Activated CD8-positive, alpha-beta T cell treated with anti-CD3 and anti-CD28 coated beads for 36 hours (primary cell): ENCODE measurements at regions not wholly inside any gene's neighbourhood (a gene's known extent, or its start where the extent isn't known, plus 50 kb on each side); places are given as distances from the start of the nearest gene placed in this dataset.

Experiments used
- ATAC-seq: fragments of 200-7000 bp; cut with Tn5 transposase; one replicate; pipeline ENCODE4 v1.10.0; 2021; ENCODE audit warnings: mild to moderate bottlenecking, moderate library complexity
- CTCF ChIA-PET: fragments of 350-600 bp; sonication (Branson Sonifier 250); formaldehyde crosslinking; loops from one replicate; lab custom pipeline; 2021; ENCODE audit warnings: antibody characterized with exemption; lab: Charles Lee
- POLR2A ChIA-PET: fragments of 350-600 bp; sonication (Branson Sonifier 250); formaldehyde crosslinking; loops from one replicate; lab custom pipeline; 2021; ENCODE audit warnings: antibody characterized with exemption; lab: Charles Lee
- DNase-seq: peaks from one replicate; pipeline ENCODE4 v3.0.0-alpha.2; 2020
- H3K27ac Mint-ChIP-seq: one replicate; pipeline ENCODE4 v1.8.0; 2021; ENCODE audit warnings: mild to moderate bottlenecking, mixed read lengths
- H3K27me3 Mint-ChIP-seq: one replicate; pipeline ENCODE4 v1.8.0; 2021; ENCODE audit warnings: mixed read lengths
- H3K36me3 Mint-ChIP-seq: one replicate; pipeline ENCODE4 v1.8.0; 2021; ENCODE audit warnings: low read depth, mixed read lengths
- H3K4me1 Mint-ChIP-seq: one replicate; pipeline ENCODE4 v1.8.0; 2021; ENCODE audit warnings: low read depth, mixed read lengths
- H3K4me3 Mint-ChIP-seq: one replicate; pipeline ENCODE4 v1.8.0; 2021; ENCODE audit warnings: mild to moderate bottlenecking, moderate library complexity, mixed read lengths
- H3K9me3 Mint-ChIP-seq: one replicate; pipeline ENCODE4 v1.8.0; 2021; ENCODE audit warnings: mixed read lengths
- intact Hi-C: fragments of 100-400 bp; cut with micrococcal nuclease; formaldehyde crosslinking; loops from one replicate; pipeline ENCODE4 v1.10.0; 2022
- TF ChIP-seq, protein P1 (sequence below): fragments of 200-600 bp; IDR thresholded peaks from one replicate; pipeline ENCODE4 v1.8.0; 2022; ENCODE audit warnings: antibody characterized with exemption, mild to moderate bottlenecking

DNA sequence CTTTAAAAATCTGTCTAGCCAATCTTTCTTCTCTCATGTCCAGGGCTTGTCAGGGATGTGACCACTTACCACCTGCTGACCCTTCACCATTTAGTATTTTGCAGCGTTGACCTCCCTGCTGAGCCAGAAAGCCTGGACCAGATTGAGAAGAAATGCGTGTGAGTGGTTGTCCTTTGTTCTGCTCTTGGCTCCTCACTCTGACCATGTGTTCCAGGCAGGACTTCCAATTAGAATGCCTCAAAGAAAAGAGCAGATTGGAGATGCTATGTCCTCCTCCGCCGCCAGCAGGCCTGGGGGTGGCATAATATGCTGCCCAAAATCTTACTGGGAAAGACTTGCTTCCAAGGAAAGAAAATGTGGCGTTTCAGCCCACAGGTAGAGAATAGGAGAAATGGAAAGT is 894.1 kb downstream of the SLC4A3 start:
- ChIA-PET POLR2A (no interaction called here), CTCF (no interaction called here)
- intact Hi-C loops = no loop called here
- peaks cover 1% of the 10 kb centered on the region for H3K9me3 Mint-ChIP-seq
- no peaks in the 10 kb centered on the region for H3K27me3 Mint-ChIP-seq
- no peaks in the 10 kb centered on the region for H3K4me1 Mint-ChIP-seq
- H3K27ac Mint-ChIP-seq = no peak overlapping the region
- ATAC-seq (no peak), DNase-seq (no peak)
- TF ChIP-seq, protein P1, sequence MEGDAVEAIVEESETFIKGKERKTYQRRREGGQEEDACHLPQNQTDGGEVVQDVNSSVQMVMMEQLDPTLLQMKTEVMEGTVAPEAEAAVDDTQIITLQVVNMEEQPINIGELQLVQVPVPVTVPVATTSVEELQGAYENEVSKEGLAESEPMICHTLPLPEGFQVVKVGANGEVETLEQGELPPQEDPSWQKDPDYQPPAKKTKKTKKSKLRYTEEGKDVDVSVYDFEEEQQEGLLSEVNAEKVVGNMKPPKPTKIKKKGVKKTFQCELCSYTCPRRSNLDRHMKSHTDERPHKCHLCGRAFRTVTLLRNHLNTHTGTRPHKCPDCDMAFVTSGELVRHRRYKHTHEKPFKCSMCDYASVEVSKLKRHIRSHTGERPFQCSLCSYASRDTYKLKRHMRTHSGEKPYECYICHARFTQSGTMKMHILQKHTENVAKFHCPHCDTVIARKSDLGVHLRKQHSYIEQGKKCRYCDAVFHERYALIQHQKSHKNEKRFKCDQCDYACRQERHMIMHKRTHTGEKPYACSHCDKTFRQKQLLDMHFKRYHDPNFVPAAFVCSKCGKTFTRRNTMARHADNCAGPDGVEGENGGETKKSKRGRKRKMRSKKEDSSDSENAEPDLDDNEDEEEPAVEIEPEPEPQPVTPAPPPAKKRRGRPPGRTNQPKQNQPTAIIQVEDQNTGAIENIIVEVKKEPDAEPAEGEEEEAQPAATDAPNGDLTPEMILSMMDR = no peak
- no peak overlapping the region for H3K4me3 Mint-ChIP-seq
- H3K36me3 Mint-ChIP-seq = no peaks in the 10 kb centered on the region

DNA sequence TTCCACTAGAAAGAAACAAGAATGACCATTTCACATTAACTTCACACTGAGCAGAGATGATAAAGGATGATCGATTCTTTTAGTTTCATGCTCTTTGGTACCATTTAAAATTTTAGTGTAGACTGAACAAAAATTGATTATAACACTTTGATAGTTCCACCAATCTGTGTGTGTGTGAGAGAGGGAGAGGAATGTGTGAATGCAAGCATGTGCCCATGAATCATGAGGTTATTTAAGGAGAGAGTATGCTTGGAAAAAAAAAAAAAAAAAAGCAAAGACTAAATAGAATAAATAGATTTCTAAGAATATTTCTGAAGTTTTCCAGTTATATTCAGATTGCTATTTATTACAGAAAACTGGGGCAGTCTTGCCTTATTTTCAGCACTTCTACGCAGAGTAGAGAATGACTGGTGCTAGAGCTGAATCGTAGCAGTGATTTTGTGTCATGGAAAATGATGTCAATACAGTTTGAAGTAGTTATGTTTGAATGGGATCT is 900.8 kb downstream of the SLC4A3 start:
- Mint-ChIP-seq H3K27me3 (no peaks in the 10 kb centered on the region), H3K4me1 (no peaks in the 10 kb centered on the region), H3K4me3 (no peak overlapping the region), H3K27ac (no peak overlapping the region), H3K36me3 (no peaks in the 10 kb centered on the region), H3K9me3 (peaks cover 13% of the 10 kb centered on the region)
- ATAC-seq (no peak), DNase-seq (no peak)
- intact Hi-C loops = no loop called here
- TF ChIP-seq, protein P1 = no peak
- ChIA-PET CTCF (no interaction called here), POLR2A (no interaction called here)

DNA sequence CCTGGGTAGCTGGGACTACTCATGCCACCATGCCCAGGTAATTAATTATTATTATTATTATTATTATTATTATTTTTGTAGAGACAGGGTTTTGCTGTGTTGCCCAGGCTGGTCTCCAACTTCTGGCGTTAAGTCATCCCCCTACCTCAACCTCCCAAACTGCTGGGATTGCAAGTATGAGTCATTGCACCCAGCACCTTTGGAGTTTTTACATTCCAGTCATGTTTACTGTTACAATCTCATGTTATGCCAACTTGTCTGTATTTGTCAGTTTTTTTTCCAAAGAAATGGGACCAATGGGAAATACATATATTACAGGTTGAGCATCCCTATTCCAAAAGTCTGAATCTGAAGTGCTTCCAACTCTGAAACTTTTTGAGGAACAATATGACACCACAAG is 903.8 kb downstream of the SLC4A3 start:
- ATAC-seq (no peak), DNase-seq (no peak)
- ChIA-PET CTCF (no interaction called here), POLR2A (no interaction called here)
- H3K4me3 Mint-ChIP-seq = no peak overlapping the region
- TF ChIP-seq, protein P1 = no peak
- peaks cover 17% of the 10 kb centered on the region for H3K9me3 Mint-ChIP-seq
- intact Hi-C loops = no loop called here
- H3K4me1 Mint-ChIP-seq = no peaks in the 10 kb centered on the region
- no peaks in the 10 kb centered on the region for H3K27me3 Mint-ChIP-seq
- H3K27ac Mint-ChIP-seq = no peak overlapping the region
- no peaks in the 10 kb centered on the region for H3K36me3 Mint-ChIP-seq

DNA sequence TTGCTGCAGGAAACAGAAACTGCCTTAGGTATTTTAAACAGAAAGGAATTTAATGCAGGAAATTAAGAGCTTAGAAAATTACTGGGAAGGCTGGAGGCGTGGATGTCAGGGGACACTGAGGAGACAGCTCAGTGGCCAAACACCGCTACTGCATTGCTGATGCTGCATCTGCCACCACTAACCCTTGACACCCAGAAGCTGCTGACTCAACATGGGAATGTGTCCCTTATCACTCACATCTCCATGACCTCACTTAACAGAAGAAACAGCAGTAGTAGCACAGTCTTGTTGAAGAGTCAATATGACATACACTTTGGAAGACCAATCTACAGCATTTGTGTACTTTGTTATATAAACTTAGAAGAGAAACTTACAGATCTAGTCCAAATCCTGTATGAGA is 906.1 kb downstream of the SLC4A3 start:
- no peak for ATAC-seq
- CTCF ChIA-PET = no interaction called here
- Mint-ChIP-seq H3K9me3 (peaks cover 17% of the 10 kb centered on the region), H3K4me1 (no peaks in the 10 kb centered on the region), H3K27ac (no peak overlapping the region), H3K36me3 (no peaks in the 10 kb centered on the region), H3K27me3 (no peaks in the 10 kb centered on the region), H3K4me3 (no peak overlapping the region)
- POLR2A ChIA-PET = no interaction called here
- TF ChIP-seq, protein P1 = no peak
- peak; percentile 11 for DNase-seq
- intact Hi-C loops = no loop called here

DNA sequence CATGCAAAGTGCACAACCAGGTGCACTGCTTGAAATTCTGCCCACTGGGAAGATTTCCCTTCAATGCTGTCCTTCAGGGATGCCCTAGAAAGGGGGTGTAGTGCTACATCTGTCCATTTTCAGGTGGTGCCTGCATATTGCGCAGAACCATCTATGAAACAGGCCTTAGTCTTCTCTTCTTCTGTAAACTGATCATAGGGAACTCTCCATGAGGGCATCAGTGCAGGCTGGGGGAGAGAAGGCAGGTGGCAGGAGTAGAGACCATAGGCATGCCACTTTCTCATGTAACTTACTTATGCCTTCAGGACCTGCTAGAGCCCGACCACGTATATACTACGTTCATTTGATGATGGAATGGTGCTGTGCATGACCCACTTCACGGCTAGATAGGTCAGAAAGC is 912.1 kb downstream of the SLC4A3 start:
- no peaks in the 10 kb centered on the region for H3K4me1 Mint-ChIP-seq
- peaks cover 5% of the 10 kb centered on the region for H3K9me3 Mint-ChIP-seq
- no peaks in the 10 kb centered on the region for H3K27me3 Mint-ChIP-seq
- intact Hi-C loops = no loop called here
- ChIA-PET POLR2A (no interaction called here), CTCF (no interaction called here)
- H3K36me3 Mint-ChIP-seq = no peaks in the 10 kb centered on the region
- no peak overlapping the region for H3K4me3 Mint-ChIP-seq
- no peak overlapping the region for H3K27ac Mint-ChIP-seq
- TF ChIP-seq, protein P1 = no peak
- DNase-seq (no peak), ATAC-seq (no peak)
